ENCODE measurements at regions not wholly inside any gene's neighbourhood (a gene's known extent, or its start where the extent isn't known, plus 50 kb on each side); places are given as distances from the start of the nearest gene placed in this dataset.

DNA sequence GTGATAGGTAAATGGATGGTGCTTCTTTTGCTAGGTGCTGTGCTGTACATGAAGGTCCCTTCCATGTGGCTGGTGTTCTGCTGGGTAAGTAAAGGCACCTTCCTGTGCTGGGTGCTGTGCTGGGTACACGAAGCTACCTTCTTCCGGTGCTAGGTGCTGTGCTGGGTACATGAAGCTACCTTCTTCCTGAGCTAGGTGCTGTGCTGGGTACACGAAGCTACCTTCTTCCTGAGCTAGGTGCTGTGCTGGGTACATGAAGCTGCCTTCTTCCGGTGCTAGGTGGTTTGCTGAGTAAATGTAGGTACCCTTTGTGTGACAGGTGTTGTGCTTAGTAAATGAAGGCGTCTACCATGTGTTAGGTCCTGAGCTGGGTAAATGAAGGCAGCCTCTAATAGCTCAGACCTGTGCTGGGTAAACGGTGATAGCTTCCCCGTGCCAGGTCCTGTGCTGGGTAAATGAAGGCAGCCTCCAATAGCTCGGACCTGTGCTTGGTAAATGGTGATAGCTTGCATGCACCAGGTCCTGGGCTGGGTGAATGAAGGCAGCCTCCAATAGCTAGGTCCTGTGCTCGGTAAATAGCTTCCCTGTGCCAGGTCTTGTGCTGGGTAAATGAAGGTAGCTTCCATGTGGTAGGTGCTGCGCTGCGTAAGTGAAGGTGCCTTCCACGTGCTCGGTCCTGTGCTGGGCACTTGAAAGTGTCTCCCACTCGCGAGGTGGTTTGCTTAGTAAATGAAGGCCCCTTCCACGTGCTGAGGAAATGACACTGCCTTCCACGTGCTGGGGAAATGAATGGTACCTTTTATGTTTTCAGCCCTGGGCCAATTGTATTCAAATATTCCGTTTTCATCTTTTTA, 115.5 kb downstream of the ERMARD start:
- Histone ChIP-seq H3K27ac (no peak overlapping the region), H3K36me3 (no peaks in the 10 kb centered on the region), H3K4me1 (peaks cover under 1 to 11% (median 8%) of the 10 kb centered on the region in 4 donors), H3K4me3 (no peak overlapping the region), H3K9me3 (no peaks in the 10 kb centered on the region), H3K27me3 (no peaks in the 10 kb centered on the region)
- 77 to 81% methylated on average over 14 to 18 of the region's 18 CpGs for WGBS, 2 donors
- TF ChIP-seq POLR2AphosphoS5 (IDR thresholded peaks at IDR 0.05): no peak
- no peak for TF ChIP-seq POLR2A (IDR thresholded peaks at IDR 0.05)
- TF ChIP-seq, protein P1, sequence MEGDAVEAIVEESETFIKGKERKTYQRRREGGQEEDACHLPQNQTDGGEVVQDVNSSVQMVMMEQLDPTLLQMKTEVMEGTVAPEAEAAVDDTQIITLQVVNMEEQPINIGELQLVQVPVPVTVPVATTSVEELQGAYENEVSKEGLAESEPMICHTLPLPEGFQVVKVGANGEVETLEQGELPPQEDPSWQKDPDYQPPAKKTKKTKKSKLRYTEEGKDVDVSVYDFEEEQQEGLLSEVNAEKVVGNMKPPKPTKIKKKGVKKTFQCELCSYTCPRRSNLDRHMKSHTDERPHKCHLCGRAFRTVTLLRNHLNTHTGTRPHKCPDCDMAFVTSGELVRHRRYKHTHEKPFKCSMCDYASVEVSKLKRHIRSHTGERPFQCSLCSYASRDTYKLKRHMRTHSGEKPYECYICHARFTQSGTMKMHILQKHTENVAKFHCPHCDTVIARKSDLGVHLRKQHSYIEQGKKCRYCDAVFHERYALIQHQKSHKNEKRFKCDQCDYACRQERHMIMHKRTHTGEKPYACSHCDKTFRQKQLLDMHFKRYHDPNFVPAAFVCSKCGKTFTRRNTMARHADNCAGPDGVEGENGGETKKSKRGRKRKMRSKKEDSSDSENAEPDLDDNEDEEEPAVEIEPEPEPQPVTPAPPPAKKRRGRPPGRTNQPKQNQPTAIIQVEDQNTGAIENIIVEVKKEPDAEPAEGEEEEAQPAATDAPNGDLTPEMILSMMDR (IDR thresholded peaks at IDR 0.05): no peak
- no peak for TF ChIP-seq EP300 (IDR thresholded peaks at IDR 0.05)
- no peak for DNase-seq
- ATAC-seq (ENCODE audit: low FRiP score in 2 of 2): no peak

DNA sequence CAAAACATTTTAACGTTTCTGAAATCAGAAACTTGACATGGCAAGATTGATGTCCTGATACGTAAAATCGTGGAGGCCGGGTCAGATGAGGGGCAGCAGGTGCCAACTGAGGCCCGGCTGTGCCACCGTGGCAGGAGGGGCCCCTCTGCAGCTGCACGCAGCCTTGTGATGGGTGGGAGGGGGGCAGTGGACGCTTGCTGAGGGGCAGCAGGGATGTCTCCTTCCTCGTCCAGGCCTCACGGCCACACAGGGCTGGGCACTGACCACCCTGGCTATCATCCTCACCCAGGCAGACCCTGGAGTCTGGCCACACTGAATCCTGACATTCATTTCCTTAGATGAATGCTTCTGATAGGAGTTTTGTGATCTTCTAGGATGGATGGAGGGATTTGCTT, 114.7 kb downstream of the ERMARD start:
- H3K4me3 ChIP-seq: no peak overlapping the region
- no peaks in the 10 kb centered on the region for H3K9me3 ChIP-seq
- no peaks in the 10 kb centered on the region for H3K27me3 ChIP-seq
- peaks cover 4 to 15% (median 12%) of the 10 kb centered on the region in 4 donors for H3K4me1 ChIP-seq
- 77 to 83% methylated on average over 10 of the region's 10 CpGs for WGBS, 2 donors
- ATAC-seq (ENCODE audit: low FRiP score in 2 of 2) (no peak), DNase-seq (no peak)
- no peak overlapping the region for H3K27ac ChIP-seq
- TF ChIP-seq POLR2A (IDR thresholded peaks at IDR 0.05): no peak
- TF ChIP-seq, protein P1 (IDR thresholded peaks at IDR 0.05): no peak
- no peak for TF ChIP-seq EP300 (IDR thresholded peaks at IDR 0.05)
- no peak for TF ChIP-seq POLR2AphosphoS5 (IDR thresholded peaks at IDR 0.05)
- H3K36me3 ChIP-seq: no peaks in the 10 kb centered on the region

DNA sequence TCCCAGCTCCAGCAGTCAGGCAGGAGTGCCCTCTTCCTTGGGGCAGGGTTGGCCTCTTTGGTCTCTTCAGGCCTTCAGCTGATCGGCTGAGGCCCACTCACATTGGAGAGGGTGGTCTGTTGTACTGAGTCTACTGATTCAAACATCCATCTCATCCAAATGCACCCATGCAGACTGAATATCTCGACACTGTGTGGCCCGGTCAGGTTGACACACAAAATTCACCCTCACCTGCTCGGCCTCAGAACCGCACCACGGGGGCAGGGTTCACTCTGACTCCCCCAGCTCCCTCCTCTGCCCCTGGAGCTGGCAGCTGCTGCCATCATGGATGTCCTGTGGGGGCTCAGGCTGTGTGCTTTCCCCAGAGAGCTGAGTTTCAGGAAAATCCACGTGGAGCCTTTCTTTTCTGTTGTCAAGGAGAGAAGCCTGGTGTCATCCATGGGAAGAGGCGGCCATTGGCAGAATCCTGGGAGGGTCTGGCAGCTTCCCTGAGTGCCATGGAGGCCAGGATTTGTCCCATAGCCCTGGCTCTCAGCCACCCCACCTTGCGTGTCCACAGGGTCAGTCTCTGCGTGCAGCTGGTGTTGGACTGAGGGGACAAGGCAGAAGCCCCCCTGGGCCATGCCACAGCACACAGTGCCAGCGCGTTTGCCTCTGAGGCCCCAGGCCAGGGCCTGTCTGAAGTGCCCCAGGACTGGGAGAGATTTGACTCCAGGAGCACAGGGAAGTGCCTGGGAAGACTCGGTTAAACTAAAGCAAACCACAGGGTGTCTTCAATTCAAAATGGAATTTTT, 114.1 kb downstream of the ERMARD start:
- H3K9me3 ChIP-seq: no peaks in the 10 kb centered on the region
- no peak for ATAC-seq (ENCODE audit: low FRiP score in 2 of 2)
- WGBS, 2 donors: 83 to 89% methylated on average over 9 to 13 of the region's 13 CpGs
- H3K27ac ChIP-seq: no peak overlapping the region
- peak in 1 of 2 donors; percentile 38 for DNase-seq
- no peaks in the 10 kb centered on the region for H3K27me3 ChIP-seq
- TF ChIP-seq POLR2A (IDR thresholded peaks at IDR 0.05) (no peak), POLR2AphosphoS5 (IDR thresholded peaks at IDR 0.05) (no peak)
- H3K4me1 ChIP-seq: peaks cover 4 to 19% (median 12%) of the 10 kb centered on the region in 4 donors
- no peaks in the 10 kb centered on the region for H3K36me3 ChIP-seq
- H3K4me3 ChIP-seq: no peak overlapping the region

DNA sequence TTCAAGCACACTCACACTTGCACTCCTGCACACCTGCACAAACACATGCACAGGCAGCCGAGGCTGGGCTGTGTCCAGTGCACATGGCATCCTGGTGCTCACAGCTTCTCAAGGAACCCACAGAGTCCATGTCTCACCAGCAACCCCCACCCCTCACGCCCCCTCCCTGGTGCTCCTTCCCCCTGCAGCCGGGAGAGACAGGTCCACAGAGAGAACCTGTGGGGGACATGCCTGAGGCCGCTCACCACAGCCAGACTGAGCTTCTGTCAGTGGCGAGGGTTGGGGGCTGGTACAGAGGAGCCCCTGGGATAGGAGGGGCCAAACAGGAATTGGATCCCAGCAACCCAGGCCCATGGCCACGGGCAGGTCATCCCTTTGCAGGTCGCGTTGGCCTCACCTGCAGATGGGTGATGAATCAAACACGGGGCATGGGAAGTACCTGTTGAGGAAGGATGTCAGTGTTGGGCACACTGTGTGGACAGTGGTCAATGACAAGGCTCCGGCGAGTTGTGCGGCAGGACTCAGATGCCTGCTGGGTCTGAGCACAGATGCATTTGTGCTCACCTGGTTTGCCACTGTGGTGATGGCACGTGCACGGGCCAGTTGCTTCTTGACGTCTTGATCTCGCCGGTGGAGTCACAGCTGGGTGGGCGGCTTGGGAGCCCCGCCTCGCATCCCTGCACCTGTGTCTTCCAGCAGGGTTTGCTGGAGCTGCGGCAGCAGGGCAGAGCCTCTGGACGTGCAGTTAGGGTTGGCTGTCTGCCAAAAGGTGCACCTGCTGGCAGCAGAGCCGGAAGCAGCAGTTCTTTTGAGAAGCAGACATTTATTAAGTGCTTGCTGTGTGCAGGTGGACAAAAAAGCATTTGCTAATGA, 113.0 kb downstream of the ERMARD start:
- DNase-seq (no peak), ATAC-seq (ENCODE audit: low FRiP score in 2 of 2) (no peak)
- Histone ChIP-seq H3K27ac (no peak overlapping the region), H3K36me3 (no peaks in the 10 kb centered on the region), H3K27me3 (no peaks in the 10 kb centered on the region), H3K9me3 (no peaks in the 10 kb centered on the region), H3K4me3 (no peak overlapping the region), H3K4me1 (peaks cover 9 to 28% (median 18%) of the 10 kb centered on the region in 4 donors)
- no peak for TF ChIP-seq POLR2A (IDR thresholded peaks at IDR 0.05)
- TF ChIP-seq EP300 (IDR thresholded peaks at IDR 0.05): no peak
- TF ChIP-seq, protein P1 (IDR thresholded peaks at IDR 0.05): no peak
- TF ChIP-seq POLR2AphosphoS5 (IDR thresholded peaks at IDR 0.05): no peak
- 77 to 86% methylated on average over 9 to 23 of the region's 23 CpGs for WGBS, 2 donors

Data from upper lobe of left lung (tissue), 6 donors.